ENCODE measurements at regions not wholly inside any gene's neighbourhood (a gene's known extent, or its start where the extent isn't known, plus 50 kb on each side); places are given as distances from the start of the nearest gene placed in this dataset.

GRCh38 chr5:51987669-51988209, 604.5 kb downstream of the ISL1 start:
- intact Hi-C loops (cut with DNase I), result no loop called here
- WGBS, 2 donors, result 31 to 36% methylated on average over 2 of the region's 2 CpGs
- H3K36me3 ChIP-seq, result no peaks in the 10 kb centered on the region
- H3K27ac ChIP-seq, result no peak overlapping the region
- H3K27me3 ChIP-seq, result no peaks in the 10 kb centered on the region
- ATAC-seq, result no peak
- no peak for DNase-seq
- no peaks in the 10 kb centered on the region for H3K4me1 ChIP-seq
- H3K4me3 ChIP-seq, result no peak overlapping the region
- TF ChIP-seq CTCF (IDR thresholded peaks at IDR 0.05), result no peak
- H3K9me3 ChIP-seq, result no peaks in the 10 kb centered on the region

GRCh38 chr5:51988634-51989033, 605.4 kb downstream of the ISL1 start:
- TF ChIP-seq CTCF (IDR thresholded peaks at IDR 0.05), result no peak
- Histone ChIP-seq H3K4me3 (no peak overlapping the region), H3K27ac (no peak overlapping the region), H3K9me3 (no peaks in the 10 kb centered on the region), H3K4me1 (no peaks in the 10 kb centered on the region), H3K27me3 (no peaks in the 10 kb centered on the region), H3K36me3 (no peaks in the 10 kb centered on the region)
- 68 to 73% methylated on average over 6 of the region's 6 CpGs for WGBS, 2 donors
- ATAC-seq, result no peak
- DNase-seq, result no peak
- intact Hi-C loops (cut with DNase I), result no loop called here

GRCh38 chr5:51990241-51990640, 607.0 kb downstream of the ISL1 start:
- Histone ChIP-seq H3K9me3 (no peaks in the 10 kb centered on the region), H3K4me3 (no peak overlapping the region), H3K36me3 (no peaks in the 10 kb centered on the region), H3K27me3 (no peaks in the 10 kb centered on the region), H3K27ac (no peak overlapping the region), H3K4me1 (no peaks in the 10 kb centered on the region)
- ATAC-seq, result no peak
- no peak for DNase-seq
- intact Hi-C loops (cut with DNase I), result no loop called here
- 51 to 52% methylated on average over 2 of the region's 2 CpGs for WGBS, 2 donors
- no peak for TF ChIP-seq CTCF (IDR thresholded peaks at IDR 0.05)

- Histone ChIP-seq H3K4me3 (no peak overlapping the region), H3K27me3 (no peaks in the 10 kb centered on the region)
Measured at GRCh38 chr5:51990661-51991180, 607.5 kb downstream of the ISL1 start.

More at GRCh38 chr5:51990661-51991180, 607.5 kb downstream of the ISL1 start:
- no peaks in the 10 kb centered on the region for H3K9me3 ChIP-seq
- no peak for DNase-seq
- intact Hi-C loops (cut with DNase I), result no loop called here
- H3K4me1 ChIP-seq, result no peaks in the 10 kb centered on the region
- no peak for TF ChIP-seq CTCF (IDR thresholded peaks at IDR 0.05)
- WGBS, 2 donors, result 67 to 68% methylated on average over 1 of the region's 1 CpG
- H3K36me3 ChIP-seq, result no peaks in the 10 kb centered on the region
- no peak overlapping the region for H3K27ac ChIP-seq
- no peak for ATAC-seq

All from heart right ventricle (tissue), 16 donors.